H1 (cell line): ENCODE measurements at regions not wholly inside any gene's neighbourhood (a gene's known extent, or its start where the extent isn't known, plus 50 kb on each side); places are given as distances from the start of the nearest gene placed in this dataset.

ENCODE experiments used
- BCL11A ChIP-seq, 2 experiments: IDR thresholded peaks; one replicate each; pipeline ENCODE4 v1.6.1; 2011; ENCODE audit warnings: low read depth in 2 of 2, low read length in 2 of 2, mild to moderate bottlenecking in 2 of 2
- GABPA ChIP-seq: IDR thresholded peaks from 2 replicates; pipeline ENCODE4 v1.6.1; 2011; ENCODE audit warnings: mild to moderate bottlenecking, low read length, moderate library complexity, borderline replicate concordance; ENCODE audit not compliant: insufficient read depth
- KDM1A ChIP-seq: fragments of 200-600, 300-600 bp; sonication (generic); IDR thresholded peaks from 2 replicates; pipeline ENCODE4 v1.7.1; 2016; ENCODE audit warnings: mild to moderate bottlenecking, low read length, borderline replicate concordance
- MAX ChIP-seq: IDR thresholded peaks from 2 replicates; pipeline ENCODE4 v1.6.1; 2012; ENCODE audit warnings: inconsistent platforms
- ZNF274 ChIP-seq: IDR thresholded peaks from 2 replicates; pipeline ENCODE4 v1.7.0; 2012; ENCODE audit warnings: low read length, borderline replicate concordance; ENCODE audit errors: extremely low read depth
- TF ChIP-seq, protein P1 (sequence below), 3 experiments: IDR thresholded peaks; 1 replicate in 2 of 3; 2 replicates in 1 of 3; pipeline versions ENCODE4 v1.5.1 to v1.6.1; 2011; ENCODE audit warnings: low read length in 3 of 3, mild to moderate bottlenecking in 3 of 3, inconsistent platforms in 2 of 3, low read depth in 1 of 3, moderate library complexity in 1 of 3; ENCODE audit not compliant: insufficient read depth in 1 of 3; ENCODE audit errors: control extremely low read depth in 1 of 3

- TF ChIP-seq GABPA (no peak), ZNF274 (no peak), KDM1A (no peak), BCL11A (IDR thresholded peaks at IDR 0.05; ENCODE audit: low read depth in 2 of 2, low read length in 2 of 2) (no peak), MAX (no peak)
- TF ChIP-seq, protein P1, sequence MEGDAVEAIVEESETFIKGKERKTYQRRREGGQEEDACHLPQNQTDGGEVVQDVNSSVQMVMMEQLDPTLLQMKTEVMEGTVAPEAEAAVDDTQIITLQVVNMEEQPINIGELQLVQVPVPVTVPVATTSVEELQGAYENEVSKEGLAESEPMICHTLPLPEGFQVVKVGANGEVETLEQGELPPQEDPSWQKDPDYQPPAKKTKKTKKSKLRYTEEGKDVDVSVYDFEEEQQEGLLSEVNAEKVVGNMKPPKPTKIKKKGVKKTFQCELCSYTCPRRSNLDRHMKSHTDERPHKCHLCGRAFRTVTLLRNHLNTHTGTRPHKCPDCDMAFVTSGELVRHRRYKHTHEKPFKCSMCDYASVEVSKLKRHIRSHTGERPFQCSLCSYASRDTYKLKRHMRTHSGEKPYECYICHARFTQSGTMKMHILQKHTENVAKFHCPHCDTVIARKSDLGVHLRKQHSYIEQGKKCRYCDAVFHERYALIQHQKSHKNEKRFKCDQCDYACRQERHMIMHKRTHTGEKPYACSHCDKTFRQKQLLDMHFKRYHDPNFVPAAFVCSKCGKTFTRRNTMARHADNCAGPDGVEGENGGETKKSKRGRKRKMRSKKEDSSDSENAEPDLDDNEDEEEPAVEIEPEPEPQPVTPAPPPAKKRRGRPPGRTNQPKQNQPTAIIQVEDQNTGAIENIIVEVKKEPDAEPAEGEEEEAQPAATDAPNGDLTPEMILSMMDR (IDR thresholded peaks at IDR 0.05; ENCODE audit: control extremely low read depth in 1 of 3, insufficient read depth in 1 of 3, low read depth in 1 of 3, low read length in 3 of 3): no peak
Measured at GRCh38 chr10:93208717-93209464, 135.2 kb downstream of the CYP26A1 start (continued).
